SH-SY5Y (cell line): ENCODE measurements at regions not wholly inside any gene's neighbourhood (a gene's known extent, or its start where the extent isn't known, plus 50 kb on each side); places are given as distances from the start of the nearest gene placed in this dataset.

ENCODE experiments used
- GATA2 ChIP-seq: IDR thresholded peaks from 2 replicates; pipeline ENCODE4 v1.6.1; 2011; ENCODE audit warnings: mild to moderate bottlenecking, low read depth, low read length
- GATA3 ChIP-seq: IDR thresholded peaks from 2 replicates; pipeline ENCODE4 v1.6.1; 2011; ENCODE audit warnings: low read depth, mild to moderate bottlenecking, low read length, moderate library complexity

GRCh38 chr6:44762496-44762895, 375.0 kb downstream of the CDC5L start:
- TF ChIP-seq GATA2 (no peak), GATA3 (no peak)

DNA sequence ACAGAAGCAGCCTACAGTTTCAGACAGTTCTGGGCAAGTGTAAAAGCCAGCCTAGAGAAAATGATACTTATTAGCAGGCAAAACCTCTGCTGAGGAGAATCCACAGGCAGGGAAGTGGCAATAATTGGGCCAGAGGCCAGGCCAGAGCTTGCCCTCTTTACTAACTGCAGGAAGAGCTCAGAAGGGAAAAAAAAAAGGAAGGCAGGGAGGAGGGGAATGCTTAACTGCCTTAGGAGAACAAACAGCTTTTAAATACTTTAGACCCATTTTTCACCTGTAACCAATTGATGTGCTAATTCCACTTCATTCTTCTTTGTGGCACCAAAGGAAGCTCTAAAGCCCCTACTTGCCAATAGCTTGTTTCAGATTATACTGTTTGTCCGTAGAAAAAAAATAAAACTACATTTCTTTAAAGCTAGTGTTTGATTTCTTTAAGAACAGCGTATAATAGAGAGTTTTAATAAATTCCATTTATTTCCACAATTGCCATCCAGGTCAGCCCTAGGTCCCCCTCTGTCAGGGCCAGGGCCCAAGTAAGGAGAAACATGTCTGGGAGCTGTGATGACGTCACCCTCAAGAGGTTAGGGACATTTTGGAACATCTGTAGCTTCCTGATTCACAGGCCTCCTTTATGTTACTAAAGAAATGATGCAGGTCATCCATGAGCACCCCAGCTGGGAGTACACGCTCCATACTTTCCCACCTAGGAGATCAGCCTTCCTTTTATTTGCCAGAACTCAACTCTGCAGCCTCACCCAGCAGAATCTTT, 384.3 kb downstream of the CDC5L start:
- TF ChIP-seq GATA3 (no peak), GATA2 (no peak)

GRCh38 chr6:44772838-44773237, 385.3 kb downstream of the CDC5L start:
- no peak for TF ChIP-seq GATA3
- no peak for TF ChIP-seq GATA2

DNA sequence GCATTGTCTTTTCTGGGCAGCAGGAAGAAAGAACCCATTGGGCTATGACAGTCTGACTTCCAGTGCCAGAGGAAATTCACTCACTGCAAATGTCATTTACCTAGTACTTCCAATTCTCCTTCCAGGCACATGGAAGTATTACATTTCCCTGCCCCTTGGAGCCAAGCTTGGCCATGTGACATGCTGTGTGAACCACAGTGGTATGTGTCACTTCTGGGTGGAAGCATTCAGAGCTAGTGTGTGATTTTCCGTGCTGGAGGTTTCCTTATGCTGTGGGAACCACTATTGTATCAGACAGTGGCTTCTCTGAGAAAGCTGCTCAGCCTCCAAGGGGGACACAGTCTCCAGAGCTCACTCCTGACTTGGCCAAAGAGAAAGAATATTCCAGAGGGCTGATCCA, 387.6 kb downstream of the CDC5L start:
- TF ChIP-seq GATA3 = no peak
- TF ChIP-seq GATA2 = no peak

- no peak for TF ChIP-seq GATA3
- TF ChIP-seq GATA2 = no peak
Observed at GRCh38 chr6:44776344-44776743, 388.8 kb downstream of the CDC5L start.

GRCh38 chr6:44778513-44778912, 391.0 kb downstream of the CDC5L start:
- TF ChIP-seq GATA3 (no peak), GATA2 (no peak)
